Mucosa of rectum (tissue), 2 donors: ENCODE measurements at regions not wholly inside any gene's neighbourhood (a gene's known extent, or its start where the extent isn't known, plus 50 kb on each side); places are given as distances from the start of the nearest gene placed in this dataset.
"Not testable (repeated sequence)": the region's sequence is repeated elsewhere in the genome, so short reads cannot be mapped to it uniquely, and the experiment has no call there.

Source experiments
- H3K27ac ChIP-seq, 2 donors: one replicate each; pipeline ENCODE4 v1.7.0; 2013; ENCODE audit warnings: inconsistent platforms in 2 of 2, low read depth in 2 of 2, low read length in 2 of 2
- H3K27me3 ChIP-seq, 2 donors: one replicate each; pipeline ENCODE4 v1.7.0; 2013; ENCODE audit warnings: low read length in 2 of 2; ENCODE audit not compliant: control insufficient read depth in 2 of 2, insufficient read depth in 2 of 2
- H3K36me3 ChIP-seq, 2 donors: one replicate each; pipeline ENCODE4 v1.7.0; 2013; ENCODE audit warnings: low read length in 2 of 2; ENCODE audit not compliant: control insufficient read depth in 2 of 2, insufficient read depth in 2 of 2
- H3K4me1 ChIP-seq, 2 donors: one replicate each; pipeline ENCODE4 v1.7.0; 2013; ENCODE audit warnings: low read length in 2 of 2, mild to moderate bottlenecking in 1 of 2; ENCODE audit not compliant: control insufficient read depth in 2 of 2, insufficient read depth in 2 of 2
- H3K4me3 ChIP-seq, 2 donors: one replicate each; pipeline ENCODE4 v1.7.0; 2013; ENCODE audit warnings: low read length in 2 of 2
- H3K9ac ChIP-seq, 2 donors: one replicate each; pipeline ENCODE4 v1.7.0; 2013; ENCODE audit warnings: low read length in 2 of 2, low read depth in 1 of 2, mild to moderate bottlenecking in 1 of 2
- H3K9me3 ChIP-seq, 2 donors: one replicate each; pipeline ENCODE4 v1.7.0; 2013; ENCODE audit warnings: low read length in 2 of 2; ENCODE audit not compliant: control insufficient read depth in 2 of 2
- donor health status: healthy.
- donor health status: Normal muscosa, but diverticular disease.

DNA sequence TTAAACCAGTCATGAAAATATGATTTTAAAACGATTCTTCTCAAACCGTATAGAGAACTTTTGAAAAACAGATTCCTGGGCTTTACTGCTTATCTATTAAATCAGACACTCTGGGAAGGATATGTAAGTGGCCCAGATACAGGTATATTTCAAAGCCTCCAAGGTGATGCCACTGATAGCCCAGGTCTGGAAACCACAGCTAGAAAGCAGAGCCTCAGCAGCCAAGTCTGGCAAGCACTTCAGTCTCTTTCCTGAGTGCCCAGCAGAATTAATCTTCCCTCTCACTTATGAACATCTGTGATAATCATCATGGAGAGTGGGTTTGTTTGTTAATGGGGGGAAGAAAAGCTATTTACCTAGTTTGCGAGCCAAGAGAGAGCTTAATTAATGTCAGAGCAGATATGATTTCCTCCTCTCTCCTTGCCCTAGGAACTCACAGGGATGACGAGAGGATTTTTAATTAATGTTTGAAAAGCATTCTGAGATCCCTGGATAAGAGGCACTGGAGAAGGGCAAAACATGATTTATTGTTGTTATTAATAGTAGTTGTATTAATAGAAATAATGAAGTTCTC is 368.4 kb downstream of the TLE1 start:
- Histone ChIP-seq H3K4me3 (no peak overlapping the region), H3K36me3 (no peaks in the 10 kb centered on the region), H3K4me1 (no peaks in the 10 kb centered on the region), H3K9ac (no peak overlapping the region), H3K9me3 (peaks cover 0 to 3% of the 10 kb centered on the region in 2 donors), H3K27me3 (no peaks in the 10 kb centered on the region), H3K27ac (no peak overlapping the region)

DNA sequence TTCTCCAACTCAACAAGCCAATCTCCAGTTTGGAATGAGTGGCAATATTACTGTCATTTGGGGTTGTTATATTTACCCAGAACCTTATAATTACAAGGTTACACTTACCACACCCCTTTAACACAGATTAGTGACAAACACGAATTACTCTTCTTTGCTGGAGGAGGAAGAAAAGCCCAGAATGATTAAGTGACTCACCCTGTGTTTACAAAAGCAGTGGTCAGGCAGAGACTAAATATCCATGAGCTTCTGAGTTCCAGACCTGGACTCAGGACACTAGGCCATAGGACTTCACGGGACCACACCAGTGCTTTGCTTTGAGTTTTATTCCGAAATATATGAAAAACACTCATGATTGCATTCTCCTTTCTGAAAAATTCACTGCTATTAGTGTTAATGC is 370.8 kb downstream of the TLE1 start:
- no peaks in the 10 kb centered on the region for H3K36me3 ChIP-seq
- no peaks in the 10 kb centered on the region for H3K4me1 ChIP-seq
- no peak overlapping the region for H3K4me3 ChIP-seq
- no peak overlapping the region for H3K9ac ChIP-seq
- no peaks in the 10 kb centered on the region for H3K27me3 ChIP-seq
- H3K9me3 ChIP-seq: no peaks in the 10 kb centered on the region
- no peak overlapping the region for H3K27ac ChIP-seq

DNA sequence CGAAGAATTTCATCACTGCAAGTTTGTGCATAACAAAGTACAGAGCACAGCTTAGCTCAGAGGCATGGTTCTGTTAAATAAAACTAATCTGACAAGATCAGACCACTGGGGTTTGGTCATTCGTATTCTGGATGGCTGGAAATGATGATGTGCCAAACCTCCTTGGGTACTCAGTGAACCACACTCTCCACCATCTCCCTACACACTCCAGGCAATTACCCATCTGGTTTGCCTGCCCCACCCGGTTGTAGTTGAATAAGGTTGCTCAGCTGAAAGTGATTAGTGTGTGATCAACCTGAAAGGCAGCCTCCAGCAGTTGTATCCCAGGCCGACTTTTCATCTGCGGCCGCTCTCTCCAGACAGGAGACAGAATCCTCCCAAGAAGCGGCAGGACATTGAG is 371.4 kb downstream of the TLE1 start:
- Histone ChIP-seq H3K4me1 (no peaks in the 10 kb centered on the region), H3K9me3 (no peaks in the 10 kb centered on the region), H3K27me3 (no peaks in the 10 kb centered on the region), H3K36me3 (no peaks in the 10 kb centered on the region), H3K9ac (no peak overlapping the region), H3K4me3 (no peak overlapping the region), H3K27ac (no peak overlapping the region)

DNA sequence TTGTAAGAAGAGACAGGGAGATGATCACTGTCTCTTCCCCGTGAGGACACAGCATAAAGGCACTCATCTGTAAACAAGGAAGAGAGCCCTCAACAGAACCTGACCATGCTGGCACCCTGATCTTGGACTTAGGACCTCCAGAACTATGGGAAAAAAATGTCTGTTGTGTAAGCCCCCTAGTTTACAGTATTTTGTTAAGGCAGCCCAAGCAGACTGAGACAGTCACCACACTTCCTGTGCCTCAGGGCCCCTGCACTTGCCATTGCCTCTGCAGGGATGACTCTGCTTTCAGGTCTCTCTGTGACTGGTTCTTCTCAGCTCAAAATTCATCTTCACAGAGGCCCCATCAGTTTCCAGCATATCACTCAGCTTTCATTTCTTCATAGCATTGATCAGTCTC is 372.1 kb downstream of the TLE1 start:
- no peaks in the 10 kb centered on the region for H3K36me3 ChIP-seq
- no peaks in the 10 kb centered on the region for H3K27me3 ChIP-seq
- H3K4me3 ChIP-seq: no peak overlapping the region
- no peak overlapping the region for H3K9ac ChIP-seq
- H3K9me3 ChIP-seq: no peaks in the 10 kb centered on the region
- H3K27ac ChIP-seq: no peak overlapping the region
- H3K4me1 ChIP-seq: no peaks in the 10 kb centered on the region

DNA sequence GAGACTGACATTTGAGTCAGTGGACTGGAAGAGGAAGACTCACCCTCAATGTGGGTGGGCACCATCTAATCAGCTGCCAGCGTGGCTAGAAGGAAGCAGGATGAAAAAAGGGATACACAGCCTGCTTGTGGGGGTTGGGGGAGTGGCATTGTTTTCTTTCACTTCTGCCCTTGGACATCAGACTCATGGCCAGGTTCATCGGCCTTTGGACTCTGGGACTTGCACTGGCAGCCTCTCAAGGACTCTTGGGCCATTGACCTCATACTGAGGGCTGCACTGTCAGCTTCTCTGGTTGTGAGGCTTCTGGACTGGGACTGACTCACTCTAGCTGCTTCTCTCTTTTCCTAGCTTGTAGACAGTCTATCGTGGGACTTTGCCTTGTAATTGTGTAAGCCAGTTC is 374.9 kb downstream of the TLE1 start:
- Histone ChIP-seq H3K4me1 (no peaks in the 10 kb centered on the region), H3K9me3 (no peaks in the 10 kb centered on the region), H3K27ac (no peak overlapping the region), H3K9ac (no peak overlapping the region), H3K27me3 (no peaks in the 10 kb centered on the region), H3K4me3 (no peak overlapping the region), H3K36me3 (no peaks in the 10 kb centered on the region)

DNA sequence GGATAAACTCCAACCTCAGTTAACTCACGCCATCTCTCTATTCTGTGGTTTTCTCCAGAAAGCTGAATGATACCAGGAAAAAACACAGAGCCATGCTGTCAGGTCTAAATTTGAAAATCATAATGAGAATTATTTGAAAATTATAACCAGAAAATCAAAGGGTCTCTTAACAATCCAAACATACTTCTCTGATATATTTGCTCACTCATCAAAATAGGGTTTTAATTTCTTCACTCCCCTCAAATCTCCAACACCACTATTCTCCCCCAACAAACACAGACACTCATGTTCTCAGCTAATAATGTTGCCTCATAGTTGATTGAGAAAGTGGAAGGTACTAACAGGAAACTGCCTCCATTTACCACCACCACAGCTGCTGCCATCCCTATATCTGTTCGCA is 375.5 kb downstream of the TLE1 start:
- H3K4me1 ChIP-seq: no peaks in the 10 kb centered on the region
- no peaks in the 10 kb centered on the region for H3K9me3 ChIP-seq
- no peak overlapping the region for H3K9ac ChIP-seq
- H3K27me3 ChIP-seq: no peaks in the 10 kb centered on the region
- H3K27ac ChIP-seq: no peak overlapping the region
- no peak overlapping the region for H3K4me3 ChIP-seq
- no peaks in the 10 kb centered on the region for H3K36me3 ChIP-seq

DNA sequence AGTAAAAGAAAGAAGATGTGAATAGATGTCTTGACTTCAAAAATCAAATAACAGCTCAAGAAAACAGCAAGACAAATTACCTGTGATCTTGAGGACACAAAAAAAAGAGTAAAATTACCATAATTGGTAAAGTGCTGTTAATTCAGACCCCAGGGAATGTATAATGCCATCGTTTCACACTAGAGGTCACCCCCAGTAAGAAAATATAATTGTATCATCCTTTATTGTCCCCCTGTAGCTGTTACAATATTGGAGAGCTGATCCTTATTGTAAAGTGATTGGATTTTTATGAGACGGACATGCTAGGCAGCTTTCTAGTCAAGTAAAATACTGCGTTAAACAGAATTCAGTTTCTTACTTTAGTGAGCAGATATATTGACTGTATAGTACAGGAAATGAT is 377.0 kb downstream of the TLE1 start:
- Histone ChIP-seq H3K27me3 (no peaks in the 10 kb centered on the region), H3K4me3 (no peak overlapping the region), H3K27ac (no peak overlapping the region), H3K4me1 (no peaks in the 10 kb centered on the region), H3K9ac (no peak overlapping the region), H3K36me3 (no peaks in the 10 kb centered on the region), H3K9me3 (no peaks in the 10 kb centered on the region)

DNA sequence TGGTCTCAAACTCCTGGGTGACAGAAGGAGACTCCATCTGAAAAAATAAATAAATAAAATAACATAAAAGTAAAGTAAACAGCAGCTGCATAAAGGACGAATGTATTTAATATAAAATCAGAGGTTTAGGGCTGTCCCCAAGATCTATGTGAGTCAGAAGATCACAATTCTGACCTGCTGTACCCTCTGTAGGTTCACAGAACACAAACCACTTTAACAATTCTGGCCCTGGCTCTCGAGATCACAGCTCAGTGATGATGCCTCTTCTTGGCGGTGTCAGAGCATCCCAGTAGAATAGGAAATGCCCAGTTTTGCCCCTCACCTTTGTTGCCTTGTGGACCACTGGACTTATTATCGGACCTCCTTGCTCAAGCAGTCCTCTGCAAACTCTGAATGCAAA is 380.9 kb downstream of the TLE1 start:
- Histone ChIP-seq H3K9me3 (no peaks in the 10 kb centered on the region), H3K4me1 (no peaks in the 10 kb centered on the region), H3K4me3 (no peak overlapping the region), H3K27ac (no peak overlapping the region), H3K9ac (no peak overlapping the region), H3K27me3 (no peaks in the 10 kb centered on the region), H3K36me3 (no peaks in the 10 kb centered on the region)

DNA sequence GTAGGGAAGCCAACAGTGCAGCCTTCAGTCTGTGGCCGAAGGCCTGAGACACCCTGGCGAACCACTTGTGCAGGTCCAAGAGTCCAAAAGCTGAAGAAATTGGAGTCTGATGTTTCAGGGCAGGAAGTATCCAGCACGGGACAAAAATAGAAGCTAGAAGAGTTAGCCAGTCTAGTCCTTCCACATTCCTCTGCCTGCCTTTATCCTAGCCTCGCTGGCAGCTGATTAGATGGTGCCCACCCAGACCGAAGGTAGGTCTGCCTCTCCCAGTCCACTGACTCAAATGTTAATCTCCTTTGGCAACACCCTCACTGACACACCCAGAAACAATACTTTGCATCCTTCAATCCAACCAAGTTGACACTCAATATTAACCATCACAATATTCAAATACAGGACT is 381.6 kb downstream of the TLE1 start:
- not testable (repeated sequence) for H3K9ac ChIP-seq, H3K36me3 ChIP-seq, H3K27me3 ChIP-seq, H3K9me3 ChIP-seq, H3K4me3 ChIP-seq, H3K27ac ChIP-seq, H3K4me1 ChIP-seq

DNA sequence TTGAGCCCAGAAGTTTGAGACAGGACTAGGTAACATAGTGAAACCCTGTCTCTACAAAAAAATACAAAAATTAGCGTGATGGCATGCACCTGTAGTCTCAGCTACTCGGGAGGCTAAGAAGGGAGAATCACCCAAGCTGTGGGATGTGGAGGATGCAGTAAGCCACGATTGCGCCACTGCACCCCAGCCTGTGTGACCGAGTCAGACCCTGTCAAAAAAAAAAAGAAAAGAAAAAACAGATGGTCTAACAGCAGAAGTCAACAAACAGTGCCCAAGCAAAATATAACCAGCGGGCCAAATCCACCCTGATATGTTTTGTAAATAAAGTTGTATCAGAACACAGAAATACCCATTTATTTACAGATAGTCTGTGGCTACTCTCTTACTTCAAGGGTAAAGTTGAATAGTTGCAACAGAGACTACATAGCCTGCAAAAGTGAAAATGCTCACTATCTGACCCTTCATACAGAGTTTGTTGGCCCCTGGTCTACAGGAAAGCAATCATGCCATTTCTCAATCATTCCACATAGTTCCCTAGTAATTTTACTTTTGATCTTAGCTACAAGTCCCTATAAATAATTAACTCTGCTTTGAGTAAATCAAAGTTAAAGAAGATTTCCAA is 383.7 kb downstream of the TLE1 start:
- H3K4me3 ChIP-seq: no peak overlapping the region
- no peak overlapping the region for H3K27ac ChIP-seq

DNA sequence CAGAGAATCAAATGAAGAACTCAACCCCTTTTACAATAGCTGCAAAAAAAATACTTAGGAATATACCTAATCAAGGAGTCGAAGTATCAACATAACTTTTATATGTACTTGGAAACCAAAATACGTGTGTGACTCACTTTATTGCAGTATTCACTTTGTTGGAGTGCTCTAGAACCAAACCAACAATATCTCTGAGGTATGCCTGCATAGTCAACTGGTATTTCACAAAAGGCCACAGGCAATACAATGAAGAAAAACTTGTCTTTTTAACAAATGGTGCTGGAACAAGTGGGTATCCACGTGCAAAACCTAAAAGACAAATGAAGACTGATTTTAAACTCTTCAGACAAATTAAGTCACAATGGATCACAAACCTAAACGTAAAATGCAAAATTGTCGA is 385.7 kb downstream of the TLE1 start:
- Histone ChIP-seq H3K9ac (no peak overlapping the region), H3K4me1 (no peaks in the 10 kb centered on the region), H3K27ac (no peak overlapping the region), H3K27me3 (no peaks in the 10 kb centered on the region), H3K9me3 (no peaks in the 10 kb centered on the region), H3K4me3 (no peak overlapping the region), H3K36me3 (no peaks in the 10 kb centered on the region)

More for the DNA sequence above, 383.7 kb downstream of the TLE1 start:
- Histone ChIP-seq H3K9ac (no peak overlapping the region), H3K9me3 (no peaks in the 10 kb centered on the region), H3K4me1 (no peaks in the 10 kb centered on the region), H3K27me3 (no peaks in the 10 kb centered on the region), H3K36me3 (no peaks in the 10 kb centered on the region)
